ENCODE measurements at regions not wholly inside any gene's neighbourhood (a gene's known extent, or its start where the extent isn't known, plus 50 kb on each side); places are given as distances from the start of the nearest gene placed in this dataset.
A peak's percentile ranks its signal among the peaks of the same experiment; 100 is the strongest.

- WGBS, 2 donors: 10 to 14% methylated on average over 6 of the region's 6 CpGs
- no peaks in the 10 kb centered on the region for H3K9me3 ChIP-seq
- H3K27ac ChIP-seq: no peak overlapping the region
- ATAC-seq: no peak
- peaks cover 0 to 18% (median 12%) of the 10 kb centered on the region in 9 donors for H3K4me1 ChIP-seq
- DNase-seq: no peak
- no peak for TF ChIP-seq CTCF (IDR thresholded peaks at IDR 0.05)
- intact Hi-C loops (cut with DNase I): no loop called here
- peak overlapping the region in 7 of 10 donors; percentile 16 to 45 (median 40) for H3K4me3 ChIP-seq
- H3K27me3 ChIP-seq: peaks cover 0 to 87% (median 74%) of the 10 kb centered on the region in 7 donors
- no peaks in the 10 kb centered on the region for H3K36me3 ChIP-seq
These were observed 75.2 kb upstream of the TBX5 start for GRCh38 chr12:114481200-114481535.

- DNase-seq: no peak
- no peak for ATAC-seq
- Histone ChIP-seq H3K4me1 (peaks cover 0 to 18% (median 12%) of the 10 kb centered on the region in 9 donors), H3K4me3 (peak overlapping the region in 9 of 10 donors; percentile 16 to 45 (median 39)), H3K36me3 (no peaks in the 10 kb centered on the region), H3K27me3 (peaks cover 0 to 88% (median 77%) of the 10 kb centered on the region in 7 donors), H3K27ac (no peak overlapping the region), H3K9me3 (no peaks in the 10 kb centered on the region)
- intact Hi-C loops (cut with DNase I): no loop called here
- no peak for TF ChIP-seq CTCF (IDR thresholded peaks at IDR 0.05)
- 2 to 3% methylated on average over 34 of the region's 34 CpGs for WGBS, 2 donors
These were observed 74.6 kb upstream of the TBX5 start for GRCh38 chr12:114480337-114481199.

- no peaks in the 10 kb centered on the region for H3K36me3 ChIP-seq
- ATAC-seq (no peak), DNase-seq (no peak)
- H3K9me3 ChIP-seq: no peaks in the 10 kb centered on the region
- intact Hi-C loops (cut with DNase I): loop anchor here in 8 of 10 donors (5.0 to 10.0 kb wide), 7 partner anchors 123 to 315 kb away; no protein-coding TSS in a partner anchor
- H3K27ac ChIP-seq: no peak overlapping the region
- H3K4me1 ChIP-seq: peaks cover 0 to 18% (median 12%) of the 10 kb centered on the region in 9 donors
- H3K4me3 ChIP-seq: peak overlapping the region in 9 of 10 donors; percentile 16 to 45 (median 39)
- H3K27me3 ChIP-seq: peaks cover 0 to 87% (median 79%) of the 10 kb centered on the region in 7 donors
- no peak for TF ChIP-seq CTCF (IDR thresholded peaks at IDR 0.05)
- 6% methylated on average over 22 of the region's 22 CpGs for WGBS, 2 donors
These were observed 73.9 kb upstream of the TBX5 start for GRCh38 chr12:114479831-114480230.

GRCh38 chr12:114478865-114479264 lies 72.9 kb upstream of the TBX5 start:
- DNase-seq: no peak
- ATAC-seq: no peak
- Histone ChIP-seq H3K4me3 (no peak overlapping the region), H3K36me3 (no peaks in the 10 kb centered on the region), H3K27me3 (peaks cover 0 to 87% (median 79%) of the 10 kb centered on the region in 7 donors), H3K4me1 (peaks cover 0 to 18% (median 12%) of the 10 kb centered on the region in 9 donors), H3K27ac (no peak overlapping the region), H3K9me3 (no peaks in the 10 kb centered on the region)
- intact Hi-C loops (cut with DNase I): loop anchor here in 8 of 10 donors (5.0 to 10.0 kb wide), 7 partner anchors 122 to 314 kb away; no protein-coding TSS in a partner anchor
- TF ChIP-seq CTCF (IDR thresholded peaks at IDR 0.05): no peak
- 57 to 65% methylated on average over 5 of the region's 5 CpGs for WGBS, 2 donors
